ENCODE measurements at regions not wholly inside any gene's neighbourhood (a gene's known extent, or its start where the extent isn't known, plus 50 kb on each side); places are given as distances from the start of the nearest gene placed in this dataset.

DNA sequence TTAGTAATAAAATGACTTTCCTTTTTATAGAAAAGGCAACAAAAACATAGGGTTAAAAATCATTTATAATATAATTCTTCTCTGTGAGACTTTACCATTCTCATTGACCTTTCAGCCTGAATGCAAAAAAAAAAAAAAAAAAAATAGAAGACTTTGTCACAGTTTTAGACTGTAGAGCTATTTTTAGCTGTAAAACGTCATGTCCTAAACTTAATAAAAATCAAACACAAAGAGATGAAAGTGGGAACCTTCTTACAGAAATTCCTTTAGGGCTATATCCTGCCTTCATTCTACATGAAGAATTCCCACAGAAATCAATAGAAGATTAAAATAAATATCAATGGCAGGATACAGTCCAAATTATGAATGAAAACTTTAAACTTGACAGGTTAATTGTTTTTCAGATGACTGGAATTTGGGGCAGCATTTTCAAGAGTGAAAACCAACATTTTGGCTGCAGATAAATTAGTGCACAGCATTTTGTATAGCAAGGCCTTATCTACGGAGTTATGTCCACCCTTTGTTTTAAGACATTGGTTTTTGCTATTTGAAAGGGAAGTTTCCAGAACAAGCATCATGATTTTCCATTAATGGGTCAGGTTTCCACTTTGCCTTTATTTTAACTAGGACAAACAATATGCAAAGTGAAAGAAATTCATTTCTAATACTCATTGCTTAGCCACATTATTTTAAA, 219.5 kb downstream of the SPCS3 start:
- no peak overlapping the region for H3K4me2 ChIP-seq (ENCODE audit: insufficient read depth, insufficient read length, low read length)
- no peak overlapping the region; a peak in 1 of 7 replicates for H3K27ac Mint-ChIP-seq
- H3K4me3 Mint-ChIP-seq, result no peak overlapping the region
- no peak overlapping the region for H2AFZ ChIP-seq (ENCODE audit: low read length)
- H4K8ac ChIP-seq (replicated peaks; ENCODE audit: insufficient read length, low read depth, low read length), result no peak overlapping the region
- no peak overlapping the region for H3K4ac ChIP-seq (ENCODE audit: low read depth, low read length)
- H2BK20ac ChIP-seq (ENCODE audit: low read depth, low read length, poor library complexity, severe bottlenecking), result no peak overlapping the region
- H3K56ac ChIP-seq (ENCODE audit: insufficient read length, low read depth, low read length), result no peak overlapping the region
- no peaks in the 10 kb centered on the region for H3K27me3 Mint-ChIP-seq (ENCODE audit: low read depth)
- H3K23ac ChIP-seq (ENCODE audit: insufficient read length, low read depth, low read length), result no peak overlapping the region
- H3K27ac ChIP-seq (ENCODE audit: insufficient read length, low read depth, low read length), result no peak overlapping the region
- H3K14ac ChIP-seq (ENCODE audit: insufficient read depth, low read length), result no peak overlapping the region
- peaks cover 6 to 7% of the 10 kb centered on the region in 2 experiments for H3K4me1 Mint-ChIP-seq
- TF ChIP-seq CTCF (conservative IDR thresholded peaks at IDR 0.05), result no peak
- H3K23me2 ChIP-seq (ENCODE audit: insufficient read length, low read depth, low read length, poor library complexity, severe bottlenecking), result no peaks in the 10 kb centered on the region
- no peaks in the 10 kb centered on the region for H3K79me1 ChIP-seq (ENCODE audit: insufficient read depth, low read depth, low read length, poor library complexity, severe bottlenecking)
- no peak overlapping the region for H3K9ac ChIP-seq (ENCODE audit: extremely low read depth, insufficient read length, low read length)
- no peak overlapping the region for H2AK5ac ChIP-seq (ENCODE audit: insufficient read length, low read length)
- no peaks in the 10 kb centered on the region for H3K27me3 ChIP-seq (ENCODE audit: insufficient read depth, low read length)
- no peaks in the 10 kb centered on the region for H3K9me3 ChIP-seq (ENCODE audit: control insufficient read depth, low read depth, low read length)
- no peak overlapping the region for H4K5ac ChIP-seq (ENCODE audit: insufficient read length, low read depth, low read length)
- no peak overlapping the region for H4K91ac ChIP-seq (ENCODE audit: insufficient read length, low read depth, low read length)
- no peak overlapping the region for H3K18ac ChIP-seq (ENCODE audit: insufficient read length, low read depth, low read length)
- no peaks in the 10 kb centered on the region for H3K4me1 ChIP-seq (ENCODE audit: insufficient read depth, low read length)
- no peak for DNase-seq
- no peak overlapping the region for H2BK15ac ChIP-seq (ENCODE audit: low read depth, low read length)
- no peaks in the 10 kb centered on the region for H3K79me2 ChIP-seq (ENCODE audit: insufficient read depth, low read length)
- H2BK5ac ChIP-seq (ENCODE audit: insufficient read length, low read length), result no peak overlapping the region
- H2BK120ac ChIP-seq (ENCODE audit: low read depth, low read length, poor library complexity, severe bottlenecking), result no peak overlapping the region
- no CpG with 5 or more reads among the region's 2 CpGs for WGBS (ENCODE audit: extremely low coverage, insufficient read length, low lambda C conversion rate)
- H3T11ph ChIP-seq (ENCODE audit: low read length), result no peak overlapping the region
- H3K36me3 Mint-ChIP-seq (ENCODE audit: insufficient read depth in 1 of 3, low read depth in 3 of 3), result no peaks in the 10 kb centered on the region
- H3K9me3 Mint-ChIP-seq, result no peaks in the 10 kb centered on the region
- H4K20me1 ChIP-seq (ENCODE audit: control insufficient read depth, insufficient read depth, insufficient read length), result no peaks in the 10 kb centered on the region
- H2BK12ac ChIP-seq (ENCODE audit: insufficient read length, low read depth, low read length), result no peak overlapping the region
